Loucy (cell line): ENCODE measurements at regions not wholly inside any gene's neighbourhood (a gene's known extent, or its start where the extent isn't known, plus 50 kb on each side); places are given as distances from the start of the nearest gene placed in this dataset.

Source experiments
- H2AFZ ChIP-seq: fragments of 200-600 bp; sonication (generic); 2 replicates; pipeline ENCODE4 v1.6.0; 2016; ENCODE audit warnings: antibody characterized with exemption, mild to moderate bottlenecking, low read length, moderate library complexity
- H3F3A ChIP-seq: fragments of 200-600 bp; 2 replicates; pipeline ENCODE4 v1.6.0; 2016; ENCODE audit warnings: antibody characterized with exemption, low read depth, mild to moderate bottlenecking
- H3K27me3 ChIP-seq: fragments of 200-600 bp; sonication (generic); 2 replicates; pipeline ENCODE4 v1.6.1; 2014; ENCODE audit warnings: low read length, mild to moderate bottlenecking; ENCODE audit not compliant: insufficient read depth, poor library complexity, severe bottlenecking
- H3K36me3 ChIP-seq: fragments of 200-600 bp; sonication (generic); 2 replicates; pipeline ENCODE4 v1.6.1; 2016; ENCODE audit warnings: low read length; ENCODE audit not compliant: insufficient read depth
- H3K4me1 ChIP-seq: fragments of 200-600 bp; sonication (generic); 2 replicates; pipeline ENCODE4 v1.5.1; 2014; ENCODE audit warnings: low read length, mild to moderate bottlenecking; ENCODE audit not compliant: insufficient read depth, poor library complexity, severe bottlenecking
- H3K4me2 ChIP-seq: fragments of 200-600 bp; sonication (generic); 2 replicates; pipeline ENCODE4 v1.6.0; 2014; ENCODE audit warnings: antibody characterized with exemption, low read length, low read depth, mild to moderate bottlenecking; ENCODE audit not compliant: poor library complexity, severe bottlenecking
- H3K4me3 ChIP-seq: fragments of 200-600 bp; sonication (generic); 2 replicates; pipeline ENCODE4 v1.5.1; 2014; ENCODE audit warnings: low read length, mild to moderate bottlenecking, mixed read lengths; ENCODE audit not compliant: poor library complexity, severe bottlenecking
- H3K79me2 ChIP-seq: fragments of 200-600 bp; sonication (generic); 2 replicates; pipeline ENCODE4 v1.6.1; 2014; ENCODE audit warnings: low read length; ENCODE audit not compliant: insufficient read depth
- H3K9ac ChIP-seq: fragments of 200-600 bp; sonication (generic); 2 replicates; pipeline ENCODE4 v1.6.0; 2014; ENCODE audit warnings: mild to moderate bottlenecking, low read depth, low read length, moderate library complexity; ENCODE audit not compliant: poor library complexity, severe bottlenecking
- H3K9me2 ChIP-seq: fragments of 200-600 bp; sonication (generic); replicated peaks from 2 replicates; pipeline ENCODE4 v1.6.1; 2016; ENCODE audit warnings: low read depth, low read length, mixed read lengths
- H3K9me3 ChIP-seq: fragments of 200-600 bp; sonication (generic); 2 replicates; pipeline ENCODE4 v1.6.1; 2014; ENCODE audit warnings: mild to moderate bottlenecking, antibody characterized with exemption, low read length, low read depth; ENCODE audit not compliant: insufficient read depth
- H4K20me1 ChIP-seq: fragments of 200-600 bp; sonication (generic); 2 replicates; pipeline ENCODE4 v1.6.0; 2014; ENCODE audit warnings: antibody characterized with exemption, low read length, mild to moderate bottlenecking; ENCODE audit not compliant: insufficient read depth, poor library complexity, severe bottlenecking
- EZH2phosphoT487 ChIP-seq: fragments of 200-600 bp; IDR thresholded peaks from 2 replicates; pipeline ENCODE4 v1.6.1; 2018; ENCODE audit warnings: antibody characterized with exemption, mild to moderate bottlenecking, moderate library complexity, borderline replicate concordance
- TF ChIP-seq, protein P1 (sequence below): fragments of 200-600 bp; sonication (generic); conservative IDR thresholded peaks from 2 replicates; pipeline ENCODE4 v1.5.1; 2014; ENCODE audit warnings: mild to moderate bottlenecking, antibody characterized with exemption, low read length

DNA sequence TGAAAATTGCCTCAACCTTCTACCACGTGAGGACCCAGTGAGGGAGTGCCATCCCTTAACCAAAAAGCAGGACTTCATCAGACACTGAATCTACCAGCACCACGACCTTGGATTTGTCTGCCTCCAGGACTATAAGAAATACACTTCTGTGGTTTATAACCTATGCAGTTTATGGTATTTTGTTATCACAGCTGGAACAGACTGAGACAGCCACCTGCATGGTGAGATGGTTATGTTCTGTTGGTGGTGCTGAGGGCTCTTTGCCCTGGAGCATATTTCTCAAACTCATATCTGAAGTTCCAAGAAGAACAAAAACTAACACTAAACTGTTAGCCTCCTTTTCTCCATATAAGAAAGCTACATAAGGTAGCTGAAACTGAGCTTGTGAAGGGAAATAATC lies 69.8 kb upstream of the RGS18 start:
- Histone ChIP-seq H3K36me3 (no peaks in the 10 kb centered on the region), H2AFZ (peak overlapping the region; percentile 25; the same call in 1 of the 2 replicates), H3K9ac (no peak overlapping the region), H3K4me1 (peaks cover 16% of the 10 kb centered on the region), H4K20me1 (no peaks in the 10 kb centered on the region), H3K4me3 (no peak overlapping the region), H3K79me2 (no peaks in the 10 kb centered on the region), H3F3A (no peaks in the 10 kb centered on the region), H3K4me2 (no peak overlapping the region), H3K27me3 (no peaks in the 10 kb centered on the region), H3K9me3 (no peaks in the 10 kb centered on the region), H3K9me2 (no peaks in the 10 kb centered on the region)
- no peak for TF ChIP-seq EZH2phosphoT487
- TF ChIP-seq, protein P1, sequence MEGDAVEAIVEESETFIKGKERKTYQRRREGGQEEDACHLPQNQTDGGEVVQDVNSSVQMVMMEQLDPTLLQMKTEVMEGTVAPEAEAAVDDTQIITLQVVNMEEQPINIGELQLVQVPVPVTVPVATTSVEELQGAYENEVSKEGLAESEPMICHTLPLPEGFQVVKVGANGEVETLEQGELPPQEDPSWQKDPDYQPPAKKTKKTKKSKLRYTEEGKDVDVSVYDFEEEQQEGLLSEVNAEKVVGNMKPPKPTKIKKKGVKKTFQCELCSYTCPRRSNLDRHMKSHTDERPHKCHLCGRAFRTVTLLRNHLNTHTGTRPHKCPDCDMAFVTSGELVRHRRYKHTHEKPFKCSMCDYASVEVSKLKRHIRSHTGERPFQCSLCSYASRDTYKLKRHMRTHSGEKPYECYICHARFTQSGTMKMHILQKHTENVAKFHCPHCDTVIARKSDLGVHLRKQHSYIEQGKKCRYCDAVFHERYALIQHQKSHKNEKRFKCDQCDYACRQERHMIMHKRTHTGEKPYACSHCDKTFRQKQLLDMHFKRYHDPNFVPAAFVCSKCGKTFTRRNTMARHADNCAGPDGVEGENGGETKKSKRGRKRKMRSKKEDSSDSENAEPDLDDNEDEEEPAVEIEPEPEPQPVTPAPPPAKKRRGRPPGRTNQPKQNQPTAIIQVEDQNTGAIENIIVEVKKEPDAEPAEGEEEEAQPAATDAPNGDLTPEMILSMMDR, result no peak

DNA sequence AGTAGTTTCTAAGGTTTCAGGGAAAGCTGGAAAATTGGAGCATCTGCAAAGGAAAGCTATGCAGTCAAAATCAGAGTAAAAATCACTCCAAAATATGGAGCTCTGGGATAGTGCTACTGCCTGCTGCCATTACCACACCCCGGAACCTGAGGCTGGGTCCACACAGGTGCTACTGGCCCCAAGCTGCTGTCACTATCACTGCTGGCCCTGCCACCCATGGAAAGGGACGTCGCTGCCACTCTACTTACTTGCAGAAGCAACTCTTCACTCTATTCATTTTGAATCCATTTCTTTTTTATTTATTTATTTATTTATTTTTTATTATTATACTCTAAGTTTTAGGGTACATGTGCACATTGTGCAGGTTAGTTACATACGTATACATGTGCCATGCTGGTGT lies 60.3 kb upstream of the RGS18 start:
- Histone ChIP-seq H3K4me1 (peaks cover 4% of the 10 kb centered on the region), H3F3A (no peaks in the 10 kb centered on the region), H3K4me3 (no peak overlapping the region), H4K20me1 (no peaks in the 10 kb centered on the region), H3K79me2 (no peaks in the 10 kb centered on the region), H3K27me3 (no peaks in the 10 kb centered on the region), H2AFZ (no peak overlapping the region), H3K9ac (no peak overlapping the region), H3K4me2 (no peak overlapping the region), H3K9me3 (no peaks in the 10 kb centered on the region), H3K9me2 (no peaks in the 10 kb centered on the region), H3K36me3 (no peaks in the 10 kb centered on the region)
- TF ChIP-seq EZH2phosphoT487, result no peak
- TF ChIP-seq, protein P1, result no peak

DNA sequence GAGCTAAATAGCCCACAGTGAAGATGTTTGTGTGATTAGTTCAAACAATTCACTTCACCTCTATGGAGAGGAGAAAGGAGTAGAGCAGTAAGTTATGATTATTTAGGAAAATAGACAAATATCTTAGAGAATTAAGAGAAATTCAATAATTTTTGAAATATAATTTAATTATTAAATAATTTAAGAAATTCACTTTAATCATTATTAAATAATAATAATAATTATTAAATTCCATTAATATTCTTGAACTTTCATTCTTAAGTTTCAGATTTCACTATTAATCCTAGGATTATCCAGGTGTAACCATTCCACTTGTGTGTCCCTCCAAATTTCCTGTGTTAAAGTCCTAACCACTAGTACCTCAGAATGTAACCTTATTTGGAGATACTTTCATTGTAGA lies 58.9 kb upstream of the RGS18 start:
- Histone ChIP-seq H3K79me2 (no peaks in the 10 kb centered on the region), H3F3A (no peaks in the 10 kb centered on the region), H3K9ac (no peak overlapping the region), H4K20me1 (no peaks in the 10 kb centered on the region), H3K9me2 (no peaks in the 10 kb centered on the region), H3K36me3 (no peaks in the 10 kb centered on the region), H3K27me3 (no peaks in the 10 kb centered on the region), H2AFZ (no peak overlapping the region), H3K9me3 (no peaks in the 10 kb centered on the region), H3K4me3 (no peak overlapping the region), H3K4me1 (peaks cover 4% of the 10 kb centered on the region), H3K4me2 (no peak overlapping the region)
- no peak for TF ChIP-seq EZH2phosphoT487
- TF ChIP-seq, protein P1, result no peak
